NCI-H2227 (cell line): ENCODE measurements at regions not wholly inside any gene's neighbourhood (a gene's known extent, or its start where the extent isn't known, plus 50 kb on each side); places are given as distances from the start of the nearest gene placed in this dataset.
"Not testable (repeated sequence)": the region's sequence is repeated elsewhere in the genome, so short reads cannot be mapped to it uniquely, and the experiment has no call there.

Source experiments
- DNase-seq: peaks from one replicate; lab custom pipeline; 2025; ENCODE audit not compliant: unreplicated experiment; lab: John Stamatoyannopoulos, UW

DNA sequence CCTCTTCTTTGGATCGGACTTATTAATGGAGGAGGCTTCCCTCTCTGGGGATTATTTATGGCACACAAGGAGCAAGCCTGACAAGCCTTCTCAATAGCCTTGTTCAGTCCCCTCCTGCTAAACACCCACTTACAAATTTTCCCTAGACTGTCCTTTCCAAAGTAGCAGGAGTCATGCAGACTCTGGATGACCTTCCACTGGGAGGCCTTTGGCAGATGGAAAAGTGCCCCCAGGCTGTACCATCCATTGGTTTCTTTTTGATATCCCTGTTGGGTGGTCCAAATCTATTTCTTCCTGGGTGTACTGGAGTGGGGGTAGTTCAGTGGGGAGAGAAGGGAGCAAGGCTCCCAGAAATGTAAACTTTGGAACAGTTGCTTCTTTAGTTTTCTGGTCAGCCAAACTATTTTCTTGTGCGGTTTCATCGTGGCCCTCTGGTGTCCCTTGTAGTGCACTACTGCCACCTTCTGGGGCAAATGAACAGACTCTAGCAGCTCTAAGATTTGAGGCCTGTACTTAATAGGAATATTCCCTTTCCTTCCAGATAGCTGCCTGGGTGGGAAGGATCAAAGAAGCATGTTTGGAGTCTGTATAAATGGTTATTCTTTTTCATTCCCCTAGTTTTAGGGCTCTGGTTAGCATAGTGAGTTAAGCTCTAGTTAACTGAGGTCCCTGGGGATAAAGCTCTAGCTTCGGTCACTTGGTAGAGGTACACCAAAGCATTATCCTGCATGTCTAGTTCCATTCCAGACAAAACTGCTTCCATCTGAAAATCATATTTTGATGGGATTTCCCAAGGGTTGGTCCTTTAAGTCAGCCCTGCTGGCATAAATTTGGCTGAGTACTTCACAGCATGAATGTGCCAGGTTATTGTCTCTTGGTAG lies 409.5 kb downstream of the SLC6A15 start:
- DNase-seq = peak; percentile 8

DNA sequence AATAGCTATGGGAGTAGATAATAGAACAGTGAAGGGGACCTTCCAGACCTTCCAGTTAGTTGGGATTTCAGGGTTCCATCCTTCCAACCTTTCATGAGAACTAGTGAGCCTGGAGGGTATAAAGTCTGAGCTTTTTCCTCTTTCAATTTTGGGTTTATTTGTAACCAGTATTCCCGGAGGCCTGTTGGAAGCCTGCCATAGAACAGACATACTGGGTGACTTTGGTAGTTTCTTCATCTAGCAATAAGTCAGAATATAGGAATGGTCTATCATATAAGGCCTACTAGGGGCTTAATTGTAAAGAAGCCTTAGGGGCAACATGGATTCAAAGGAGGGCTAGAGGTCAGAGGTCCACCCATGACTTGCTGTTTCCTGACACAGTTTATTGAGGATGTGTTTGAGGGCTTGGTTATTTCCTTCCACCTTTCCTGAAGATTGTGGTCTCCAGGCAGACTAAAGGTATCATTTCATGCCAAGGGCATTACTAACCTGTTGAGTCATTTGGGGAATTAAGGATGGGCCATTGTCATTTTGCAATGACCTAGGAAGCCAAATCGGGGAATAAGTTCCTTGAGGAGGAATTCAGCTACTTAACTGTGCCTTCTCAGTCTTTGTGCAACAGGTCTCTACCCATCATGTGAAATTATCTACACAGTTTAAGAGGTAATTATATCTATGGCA lies 410.3 kb downstream of the SLC6A15 start:
- no peak for DNase-seq

GRCh38 chr12:84497819-84498218 lies 414.8 kb downstream of the SLC6A15 start:
- DNase-seq = peak; percentile 41

GRCh38 chr12:84495711-84496110 lies 416.9 kb downstream of the SLC6A15 start:
- DNase-seq = no peak

GRCh38 chr12:84492351-84492883 lies 420.2 kb downstream of the SLC6A15 start:
- DNase-seq = no peak

- DNase-seq = no peak
These were observed 427.8 kb downstream of the SLC6A15 start for GRCh38 chr12:84484798-84485197.

GRCh38 chr12:84480803-84481202 lies 431.8 kb downstream of the SLC6A15 start:
- no peak for DNase-seq

DNA sequence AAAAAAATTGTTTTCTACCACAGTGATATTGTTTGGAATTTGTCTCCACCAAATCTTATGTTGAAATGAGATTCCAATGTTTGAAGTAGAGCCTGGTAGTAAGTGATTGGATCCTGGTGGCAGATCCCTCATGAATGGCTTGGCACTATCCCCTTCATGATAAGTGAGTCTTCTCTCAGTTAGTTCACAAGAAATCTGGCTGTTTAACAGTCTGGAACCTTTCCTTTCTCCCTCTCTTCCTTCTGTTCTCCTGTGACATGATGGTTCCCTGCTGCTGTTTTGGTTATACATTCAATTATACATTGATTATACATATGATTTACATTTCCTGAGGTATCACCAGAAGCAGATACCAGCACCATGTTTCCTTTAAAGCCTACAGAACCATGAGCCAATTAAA lies 442.2 kb downstream of the SLC6A15 start:
- no peak for DNase-seq

DNA sequence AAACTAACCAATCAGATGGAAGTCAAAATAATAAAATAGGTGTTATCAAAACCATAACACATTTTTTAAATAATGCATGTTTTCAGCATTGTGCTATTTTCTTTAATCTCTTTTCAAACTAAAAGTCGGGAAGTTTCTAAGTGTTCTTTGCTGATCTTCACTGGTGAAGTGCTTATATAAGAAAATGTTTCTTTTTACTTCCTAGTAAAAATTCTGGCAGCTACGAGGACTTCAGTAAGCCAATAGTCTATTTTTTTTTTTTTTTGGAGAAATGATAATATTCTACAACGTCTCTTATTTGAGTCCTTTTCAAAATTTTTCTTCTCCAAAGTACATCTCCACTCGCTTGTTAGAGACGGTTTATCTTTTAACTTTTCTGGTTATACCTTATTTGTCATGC lies 448.0 kb downstream of the SLC6A15 start:
- DNase-seq = no peak

DNA sequence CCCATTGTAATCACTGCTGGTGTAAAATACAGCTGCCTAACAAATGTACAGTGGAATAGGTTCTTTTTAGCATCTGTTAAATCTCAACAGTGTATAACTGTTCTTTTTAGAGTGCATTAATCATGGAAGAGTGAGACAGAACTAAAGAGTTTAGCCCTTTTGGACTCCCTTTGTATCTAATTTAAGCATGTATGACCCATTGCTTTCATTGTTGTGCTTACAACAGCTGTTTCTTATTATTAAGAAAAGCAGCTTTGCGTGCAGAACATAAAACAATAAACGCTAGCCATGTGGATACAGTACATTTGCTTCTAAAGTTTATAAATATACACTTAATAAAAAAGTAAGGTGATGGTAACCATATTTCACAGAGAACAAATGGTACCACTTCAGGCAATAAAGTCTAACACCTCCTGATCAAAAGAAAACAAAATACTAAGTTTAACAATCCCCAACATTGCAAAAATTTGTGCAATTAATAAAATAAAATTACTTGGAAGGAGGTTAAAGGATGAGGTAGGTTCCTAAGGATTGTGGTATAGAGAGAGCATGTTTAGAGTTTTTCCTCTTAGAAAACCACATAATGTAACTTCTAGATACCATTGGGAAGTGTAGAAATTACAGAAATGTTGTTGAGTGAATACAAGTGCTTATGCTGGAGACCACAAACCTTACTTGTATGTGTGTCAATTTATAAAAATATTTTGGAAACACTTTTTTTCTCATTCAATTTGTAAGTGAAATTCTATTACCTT lies 448.7 kb downstream of the SLC6A15 start:
- no peak for DNase-seq

DNA sequence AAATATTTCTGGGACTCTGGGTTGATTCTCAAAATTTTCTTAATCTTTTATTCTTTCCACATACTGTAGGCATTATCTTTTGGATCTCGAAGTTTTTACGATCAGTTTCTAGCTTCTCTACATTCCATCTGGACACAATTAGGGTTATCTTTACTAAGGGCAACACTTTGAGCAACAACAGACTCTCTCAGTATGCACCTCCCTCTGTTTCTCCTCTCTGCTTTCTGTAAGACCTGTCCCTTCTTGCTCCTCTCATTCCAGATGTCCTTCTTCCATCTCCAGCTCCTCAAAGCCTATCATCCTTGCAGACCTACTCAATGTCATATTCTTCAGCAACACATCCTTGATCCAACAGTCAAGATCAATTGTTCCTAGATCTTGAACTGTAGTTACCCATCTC lies 457.0 kb downstream of the SLC6A15 start:
- no peak for DNase-seq

DNA sequence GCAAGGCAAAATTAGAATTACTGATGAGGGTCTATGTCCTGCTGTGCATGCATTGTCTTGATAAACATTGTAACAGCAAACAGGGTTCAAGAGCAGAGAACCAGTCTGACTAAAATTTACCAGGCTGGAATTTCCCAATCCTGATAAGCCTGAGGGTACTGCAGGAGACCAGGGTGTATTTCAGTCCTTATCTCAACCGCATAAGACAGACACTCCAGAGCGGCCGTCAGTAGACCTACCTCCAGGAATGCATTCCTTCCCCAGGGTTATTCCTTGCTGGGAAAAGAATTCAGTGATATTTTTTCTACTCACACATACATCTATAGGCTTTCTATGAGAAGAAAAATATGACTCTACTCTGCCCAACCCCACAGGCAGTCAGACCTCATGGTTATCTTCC lies 466.1 kb downstream of the SLC6A15 start:
- not testable (repeated sequence) for DNase-seq

DNA sequence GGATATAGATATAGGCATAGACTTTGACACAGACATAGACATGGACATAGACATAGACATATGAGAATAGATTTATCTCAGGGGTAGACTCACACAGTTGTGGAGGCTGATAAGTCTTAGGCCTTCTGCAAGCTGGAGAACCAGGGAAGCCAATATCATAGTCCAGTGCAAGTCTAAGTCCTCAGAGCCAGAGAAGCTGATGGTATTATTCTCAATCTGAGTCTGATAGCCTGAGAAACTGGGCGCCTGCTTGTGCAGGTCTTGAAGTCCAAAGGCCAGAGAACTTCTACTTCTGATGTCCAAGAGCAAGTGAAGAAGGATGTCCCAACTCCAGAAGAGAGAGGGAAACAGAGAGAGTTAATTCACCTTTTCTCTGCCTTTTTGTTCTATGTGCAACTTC lies 476.5 kb downstream of the SLC6A15 start:
- DNase-seq = no peak

GRCh38 chr12:84435682-84436081 lies 476.9 kb downstream of the SLC6A15 start:
- DNase-seq = no peak

GRCh38 chr12:84422340-84422739 lies 490.3 kb downstream of the SLC6A15 start:
- DNase-seq = no peak

DNA sequence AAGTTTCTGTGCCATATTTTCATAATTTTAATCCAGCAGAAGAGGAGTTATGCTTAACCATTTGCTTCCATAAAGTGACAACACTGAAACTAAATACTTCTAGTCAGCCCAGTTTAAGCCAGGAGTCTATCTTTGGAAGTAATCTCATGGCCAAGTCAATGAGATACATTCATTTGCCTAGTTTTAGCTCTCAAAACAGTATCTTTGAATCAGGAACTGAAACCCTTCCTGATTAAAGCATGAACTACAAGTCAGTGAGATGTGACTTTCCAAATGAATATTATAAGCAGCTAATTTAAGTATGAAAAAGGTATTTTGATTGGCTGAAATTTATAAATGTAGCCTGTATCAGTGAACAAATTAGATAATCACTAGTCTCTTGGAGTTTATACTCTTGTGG lies 491.5 kb downstream of the SLC6A15 start:
- no peak for DNase-seq

DNA sequence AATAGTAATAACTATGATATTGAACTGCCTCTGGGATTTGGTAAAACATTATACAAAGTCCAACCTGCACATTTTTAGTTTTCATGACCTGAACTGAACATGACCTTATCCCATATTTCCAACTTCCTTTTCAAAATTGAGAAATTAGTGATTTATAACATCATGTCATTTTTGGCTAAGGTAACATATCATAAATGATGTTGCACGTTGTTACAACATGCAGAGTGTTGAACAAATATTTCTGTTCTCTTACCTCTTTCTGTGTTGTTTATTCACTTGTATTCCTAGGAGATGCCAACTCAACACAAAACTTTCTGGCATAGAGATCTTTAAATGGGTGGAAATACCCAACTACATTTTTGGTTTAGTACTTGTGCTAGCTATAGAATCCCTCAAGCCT lies 496.0 kb downstream of the SLC6A15 start:
- DNase-seq = no peak

DNA sequence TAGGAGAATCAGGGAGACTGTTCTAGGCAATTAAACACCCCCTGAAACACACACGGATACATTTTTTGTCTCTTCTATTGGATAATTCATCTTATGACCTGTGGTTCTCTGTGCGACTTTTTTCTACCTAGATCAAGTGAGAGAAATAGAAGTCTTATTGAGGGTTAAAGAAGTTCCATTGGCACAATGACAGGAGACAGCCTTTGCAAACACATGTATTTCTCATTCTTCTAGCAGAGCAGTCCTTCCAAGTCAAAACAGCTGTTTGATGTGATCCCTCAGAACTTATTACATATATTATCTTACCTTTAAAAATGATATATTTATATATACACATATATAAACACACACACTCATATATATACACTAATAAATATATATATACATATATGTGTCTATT lies 496.7 kb downstream of the SLC6A15 start:
- DNase-seq = no peak

DNA sequence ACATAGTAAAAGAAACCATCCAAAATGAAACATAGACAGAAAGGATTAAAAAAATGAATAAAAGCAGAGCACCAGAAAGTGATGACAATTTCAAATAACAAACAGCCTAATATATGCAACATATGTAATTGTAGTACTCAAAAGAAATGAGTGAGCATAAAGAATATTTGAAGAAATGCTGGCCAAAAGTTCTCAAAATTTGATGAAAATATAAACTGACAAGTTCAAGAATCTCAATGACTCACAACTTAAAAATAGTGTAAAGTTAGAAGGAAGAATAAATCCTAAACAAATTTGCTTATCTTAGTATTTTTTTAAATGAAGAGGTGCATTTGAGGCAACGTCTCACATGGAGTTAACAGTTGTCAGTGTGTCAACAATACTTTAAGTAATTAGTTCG lies 498.9 kb downstream of the SLC6A15 start:
- DNase-seq = no peak

- no peak for DNase-seq
These were observed 500.4 kb downstream of the SLC6A15 start for GRCh38 chr12:84412226-84412625.

DNA sequence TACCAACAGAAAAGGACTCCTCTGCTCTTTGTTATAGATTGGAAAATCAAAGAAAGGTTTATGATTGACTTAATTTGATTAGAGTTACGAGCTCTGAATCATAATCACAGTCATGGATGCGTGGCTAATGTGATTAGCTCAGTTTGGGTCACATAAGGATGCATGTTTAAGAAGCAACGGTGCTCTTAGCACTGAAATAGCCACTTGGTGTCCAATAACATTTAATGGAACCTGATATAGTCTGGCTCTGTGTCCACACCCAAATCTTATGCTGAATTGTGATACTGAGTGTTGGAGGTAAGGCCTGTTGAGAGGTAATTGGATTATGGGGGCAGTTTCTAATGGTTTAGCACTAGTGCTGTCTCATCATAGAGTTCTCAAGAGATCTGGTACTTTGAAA lies 501.6 kb downstream of the SLC6A15 start:
- DNase-seq = no peak

- DNase-seq = no peak
These were observed 503.7 kb downstream of the SLC6A15 start for GRCh38 chr12:84408936-84409335.
